NCI-H187 treated with DMSO at 0.1 percent for 48 hours (cell line): ENCODE measurements at regions not wholly inside any gene's neighbourhood (a gene's known extent, or its start where the extent isn't known, plus 50 kb on each side); places are given as distances from the start of the nearest gene placed in this dataset.

ENCODE experiments used
- DNase-seq: peaks from one replicate; lab custom pipeline; 2025; lab: John Stamatoyannopoulos, UW

- no peak for DNase-seq
Measured at GRCh38 chr14:106874350-106874749, 1348.0 kb downstream of the TMEM121 start.

GRCh38 chr14:106875503-106875902 lies 1349.1 kb downstream of the TMEM121 start:
- DNase-seq, result no peak

DNA sequence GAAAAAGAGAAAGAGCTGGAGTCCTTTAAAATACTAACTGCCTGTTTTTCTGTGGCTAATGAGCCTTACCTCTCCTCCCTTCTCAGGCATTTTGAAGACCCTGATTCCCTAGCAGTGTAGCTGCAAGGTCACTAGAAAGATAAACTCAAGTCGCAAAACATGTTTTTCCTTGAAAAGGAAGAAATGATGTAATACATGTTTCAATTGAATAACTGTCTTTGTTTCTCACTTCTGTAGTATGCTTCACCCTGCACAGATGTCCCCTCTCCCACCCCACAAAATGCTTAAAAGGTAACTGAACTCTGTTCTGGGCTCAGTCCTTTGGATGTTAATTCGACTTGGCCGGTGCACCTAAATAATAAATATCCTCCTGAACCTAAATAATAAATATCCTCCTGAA lies 1350.3 kb downstream of the TMEM121 start:
- DNase-seq, result no peak

DNA sequence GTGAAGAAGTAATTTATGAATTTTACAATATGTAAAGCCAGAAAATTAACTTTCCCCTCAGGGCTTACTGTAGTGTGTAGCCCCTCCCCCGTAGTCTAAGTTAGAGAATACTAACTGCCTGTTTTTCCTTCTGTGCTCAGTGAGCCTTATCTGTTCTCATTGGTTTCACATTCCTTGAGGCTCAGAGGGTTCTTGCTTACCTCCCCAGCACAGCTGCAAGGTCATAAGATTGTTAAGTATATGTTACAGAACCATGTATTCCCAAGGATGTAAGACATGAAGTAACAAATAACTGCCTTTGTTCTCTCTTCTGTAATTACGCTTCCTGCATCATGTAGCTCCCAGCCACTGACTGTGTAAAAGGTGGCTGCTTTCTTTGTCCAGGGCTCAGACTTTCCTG lies 1351.1 kb downstream of the TMEM121 start:
- DNase-seq, result no peak

DNA sequence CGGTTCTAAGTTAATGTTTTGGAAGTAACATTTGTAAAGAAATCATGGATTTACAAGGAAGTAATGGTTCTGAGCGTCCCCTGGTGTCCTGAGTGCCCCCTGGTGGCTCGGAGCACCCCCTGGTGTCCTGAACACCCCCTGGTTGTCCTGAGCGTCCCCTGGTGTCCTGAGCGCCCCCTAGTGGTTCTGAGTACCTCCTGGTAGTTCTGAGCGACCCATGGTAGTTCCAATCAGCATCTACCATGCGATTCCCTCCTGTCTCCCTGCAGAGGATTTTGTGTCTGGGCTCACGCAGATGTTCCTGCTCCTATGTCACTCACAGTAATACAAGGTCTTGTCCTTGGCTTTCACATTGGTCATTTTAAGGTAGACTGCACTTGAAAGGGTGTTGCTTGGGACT lies 1352.9 kb downstream of the TMEM121 start:
- no peak for DNase-seq

- DNase-seq, result no peak
Measured at GRCh38 chr14:106883218-106883692, 1356.9 kb downstream of the TMEM121 start.
